Panc1 (cell line): ENCODE measurements at regions not wholly inside any gene's neighbourhood (a gene's known extent, or its start where the extent isn't known, plus 50 kb on each side); places are given as distances from the start of the nearest gene placed in this dataset.

Experiments
- ATAC-seq: fragments of 200-7000 bp; cut with Tn5 transposase; 2 replicates; pipeline ENCODE4 v1.9.1; 2020; ENCODE audit warnings: mild to moderate bottlenecking, moderate library complexity
- BruUV-seq: library from RNA; stranded (reverse); fragments of 400-500 nt; replicated peaks from 2 replicates; lab custom pipeline; 2021; lab: Mats Ljungman, UMichigan
- CTCF ChIA-PET: fragments of 300-600 bp; sonication (Branson Sonifier 250); formaldehyde crosslinking; loops from one replicate; lab custom pipeline; 2022; ENCODE audit warnings: antibody characterized with exemption; lab: Charles Lee
- POLR2A ChIA-PET: fragments of 300-600 bp; sonication (Branson Sonifier 250); formaldehyde crosslinking; loops from one replicate; lab custom pipeline; 2022; ENCODE audit warnings: antibody characterized with exemption; lab: Charles Lee
- DNase-seq: peaks from one replicate; pipeline ENCODE4 v3.0.0-alpha.2; 2010; ENCODE audit warnings: low read depth, low spot score
- H3K27ac ChIP-seq: 2 replicates; pipeline ENCODE4 v1.5.1; 2011; ENCODE audit warnings: mild to moderate bottlenecking, low read length, inconsistent platforms
- H3K27me3 ChIP-seq: fragments of 200-500 bp; sonication (Bioruptor generic); 2 replicates; pipeline ENCODE4 v1.6.0; 2014; ENCODE audit warnings: low read length, inconsistent platforms; ENCODE audit not compliant: control insufficient read depth, insufficient read depth
- H3K36me3 ChIP-seq: fragments of 200-500 bp; sonication (Bioruptor generic); 2 replicates; pipeline ENCODE4 v1.5.1; 2014; ENCODE audit warnings: inconsistent platforms, mild to moderate bottlenecking, low read length, moderate library complexity; ENCODE audit not compliant: control insufficient read depth, insufficient read depth
- H3K4me1 ChIP-seq: 2 replicates; pipeline ENCODE4 v1.5.1; 2011; ENCODE audit warnings: inconsistent platforms, mild to moderate bottlenecking, low read length, moderate library complexity; ENCODE audit not compliant: control insufficient read depth, insufficient read depth
- H3K4me3 ChIP-seq, 2 experiments: 2 replicates each; pipeline ENCODE4 v1.5.1; 2011 to 2012; ENCODE audit warnings: low read depth in 2 of 2, low read length in 2 of 2, mild to moderate bottlenecking in 2 of 2, inconsistent platforms in 1 of 2, moderate library complexity in 1 of 2
- H3K9me3 ChIP-seq: fragments of 200-500 bp; sonication (Bioruptor generic); 2 replicates; pipeline ENCODE4 v1.5.1; 2014; ENCODE audit warnings: low read depth, mild to moderate bottlenecking, inconsistent platforms, low read length, moderate library complexity; ENCODE audit not compliant: control insufficient read depth, insufficient read depth
- CTCF ChIP-seq: fragments of 450-650 bp; IDR thresholded peaks from 2 replicates; pipeline ENCODE4 v1.5.1; 2017; ENCODE audit warnings: mild to moderate bottlenecking
- POLR2AphosphoS5 ChIP-seq: IDR thresholded peaks from 2 replicates; pipeline ENCODE4 v1.6.1; 2012; ENCODE audit warnings: mild to moderate bottlenecking, low read depth, low read length, moderate library complexity
- REST ChIP-seq, 2 experiments: IDR thresholded peaks; 2 replicates each; pipeline ENCODE4 v1.6.1; 2011 to 2012; ENCODE audit warnings: low read depth in 2 of 2, control low read depth in 1 of 2, low read length in 1 of 2, mild to moderate bottlenecking in 1 of 2, moderate library complexity in 1 of 2; ENCODE audit not compliant: insufficient read depth in 1 of 2
- SIN3A ChIP-seq: IDR thresholded peaks from 2 replicates; pipeline ENCODE4 v1.6.1; 2012; ENCODE audit warnings: low read depth, mild to moderate bottlenecking, low read length, moderate library complexity, borderline replicate concordance; ENCODE audit not compliant: insufficient read depth
- TCF7L2 ChIP-seq: IDR thresholded peaks from 2 replicates; pipeline ENCODE4 v1.6.1; 2011; ENCODE audit warnings: mild to moderate bottlenecking, low read depth, low read length, inconsistent platforms
- in situ Hi-C: cut with HindIII; loops from 2 replicates; pipeline ENCODE4 v1.10.0; 2016; ENCODE audit warnings: low sequenced_read_pairs, low pct_unique_long_range_greater_than_20kb
- intact Hi-C: fragments of 100-400 bp; cut with micrococcal nuclease; formaldehyde crosslinking; loops from one replicate; pipeline ENCODE4 v1.10.0; 2022; ENCODE audit not compliant: unreplicated experiment

- POLR2A ChIA-PET = no interaction called here
These were observed 59.1 kb upstream of the SIM2 start for GRCh38 chr21:36639769-36640168.

GRCh38 chr21:36640174-36640720, 58.7 kb upstream of the SIM2 start:
- no TSS peak for BruUV-seq
- H3K4me3 ChIP-seq = no peak overlapping the region
- no peak for TF ChIP-seq SIN3A
- no peak for TF ChIP-seq REST (IDR thresholded peaks at IDR 0.05; ENCODE audit: insufficient read depth in 1 of 2, low read depth in 2 of 2, low read length in 1 of 2)
- no peak for TF ChIP-seq TCF7L2
- no peak for TF ChIP-seq POLR2AphosphoS5
- no peak for TF ChIP-seq CTCF
- no peak overlapping the region for H3K27ac ChIP-seq
- DNase-seq = no peak
- POLR2A ChIA-PET = no interaction called here
- intact Hi-C loops = no loop called here
- in situ Hi-C loops = no loop called here
- H3K9me3 ChIP-seq = no peaks in the 10 kb centered on the region
- CTCF ChIA-PET = no interaction called here
- ATAC-seq = no peak
- H3K36me3 ChIP-seq = no peaks in the 10 kb centered on the region
- no peaks in the 10 kb centered on the region for H3K27me3 ChIP-seq
- no peaks in the 10 kb centered on the region for H3K4me1 ChIP-seq

More at GRCh38 chr21:36639769-36640168, 59.1 kb upstream of the SIM2 start:
- CTCF ChIA-PET = no interaction called here
- H3K4me3 ChIP-seq = no peak overlapping the region
- TF ChIP-seq TCF7L2 (no peak), POLR2AphosphoS5 (no peak), CTCF (no peak), REST (IDR thresholded peaks at IDR 0.05; ENCODE audit: insufficient read depth in 1 of 2, low read depth in 2 of 2, low read length in 1 of 2) (no peak), SIN3A (no peak)
- in situ Hi-C loops = no loop called here
- no peaks in the 10 kb centered on the region for H3K4me1 ChIP-seq
- no peaks in the 10 kb centered on the region for H3K9me3 ChIP-seq
- no peaks in the 10 kb centered on the region for H3K36me3 ChIP-seq
- intact Hi-C loops = no loop called here
- no TSS peak for BruUV-seq
- ATAC-seq (no peak), DNase-seq (no peak)
- H3K27me3 ChIP-seq = no peaks in the 10 kb centered on the region
- no peak overlapping the region for H3K27ac ChIP-seq
